CD14-positive monocyte (primary cell): ENCODE measurements at regions not wholly inside any gene's neighbourhood (a gene's known extent, or its start where the extent isn't known, plus 50 kb on each side); places are given as distances from the start of the nearest gene placed in this dataset.

ENCODE experiments used
- DNase-seq, 3 donors: peaks; one replicate each; pipeline ENCODE4 v3.0.0-alpha.2; 2011 to 2022
- H2AFZ ChIP-seq: 2 replicates; pipeline ENCODE4 v1.6.0; 2012; ENCODE audit warnings: mild to moderate bottlenecking, low read depth, low read length, inconsistent platforms; ENCODE audit not compliant: insufficient read depth, poor library complexity, severe bottlenecking
- H3K27ac ChIP-seq, 2 donors: 1 replicate in 1 of 2; 2 replicates in 1 of 2; pipeline ENCODE4 v1.5.1; 2012 to 2013; ENCODE audit warnings: low read length in 2 of 2, control low read depth in 1 of 2, inconsistent platforms in 1 of 2, low read depth in 1 of 2, mild to moderate bottlenecking in 1 of 2
- H3K27me3 ChIP-seq, 2 donors: one replicate each; pipeline versions ENCODE4 v1.6.0 to v1.6.1; 2011 to 2013; ENCODE audit warnings: low read length in 2 of 2; ENCODE audit not compliant: control insufficient read depth in 2 of 2, insufficient read depth in 2 of 2
- H3K36me3 ChIP-seq, 2 donors: replicated peaks in 1 of 2; 1 replicate in 1 of 2; 2 replicates in 1 of 2; pipeline versions ENCODE4 v1.5.1 to v1.6.1; 2012 to 2013; ENCODE audit warnings: low read length in 2 of 2, control low read depth in 1 of 2, inconsistent platforms in 1 of 2, mild to moderate bottlenecking in 1 of 2; ENCODE audit not compliant: insufficient read depth in 2 of 2, control insufficient read depth in 1 of 2
- H3K4me1 ChIP-seq, 2 donors: 1 replicate in 1 of 2; 2 replicates in 1 of 2; pipeline versions ENCODE4 v1.5.1 to v1.6.1; 2012 to 2013; ENCODE audit warnings: low read length in 2 of 2, control low read depth in 1 of 2, inconsistent platforms in 1 of 2, mild to moderate bottlenecking in 1 of 2, moderate library complexity in 1 of 2; ENCODE audit not compliant: insufficient read depth in 2 of 2, control insufficient read depth in 1 of 2
- H3K4me2 ChIP-seq: replicated peaks from 2 replicates; pipeline ENCODE3; 2012; ENCODE audit warnings: low read length, moderate library complexity, mild to moderate bottlenecking; ENCODE audit not compliant: poor library complexity, severe bottlenecking; ENCODE audit errors: extremely low read depth
- H3K4me3 ChIP-seq, 3 experiments: fragments of 200-600 bp in 1 of 3; sonication (generic) in 1 of 3; replicated peaks in 1 of 3; 1 replicate in 2 of 3; 2 replicates in 1 of 3; pipeline ENCODE4 v1.5.1; 2011 to 2013; ENCODE audit warnings: low read length in 3 of 3, mild to moderate bottlenecking in 3 of 3, control low read depth in 2 of 3, low read depth in 2 of 3, inconsistent platforms in 1 of 3, moderate library complexity in 1 of 3
- H3K79me2 ChIP-seq: 2 replicates; pipeline ENCODE4 v1.6.0; 2012; ENCODE audit warnings: mild to moderate bottlenecking, control low read depth, inconsistent platforms, low read length, moderate library complexity; ENCODE audit not compliant: insufficient read depth
- H3K9ac ChIP-seq: 2 replicates; pipeline ENCODE4 v1.6.0; 2017; ENCODE audit warnings: low read length, mild to moderate bottlenecking; ENCODE audit not compliant: insufficient read depth, poor library complexity, severe bottlenecking
- H3K9me3 ChIP-seq, 2 donors: replicated peaks in 1 of 2; 1 replicate in 1 of 2; 2 replicates in 1 of 2; pipeline versions ENCODE4 v1.5.1 to v1.6.1; 2012 to 2013; ENCODE audit warnings: low read length in 2 of 2, control low read depth in 1 of 2; ENCODE audit not compliant: control insufficient read depth in 1 of 2, insufficient read depth in 1 of 2
- H4K20me1 ChIP-seq: 2 replicates; pipeline ENCODE4 v1.6.0; 2012; ENCODE audit warnings: mild to moderate bottlenecking, low read length, control low read depth, moderate library complexity; ENCODE audit not compliant: insufficient read depth
- H3K27ac Mint-ChIP-seq, 7 donors: one replicate each; pipeline ENCODE4 v1.8.0; 2020; ENCODE audit warnings: mild to moderate bottlenecking in 7 of 7, mixed read lengths in 7 of 7, moderate library complexity in 6 of 7, inconsistent platforms in 2 of 7
- H3K27me3 Mint-ChIP-seq, 3 donors: one replicate each; pipeline ENCODE4 v1.8.0; 2021 to 2022; ENCODE audit warnings: low read depth in 3 of 3, mild to moderate bottlenecking in 3 of 3, mixed read lengths in 3 of 3, moderate library complexity in 3 of 3, inconsistent platforms in 1 of 3
- H3K36me3 Mint-ChIP-seq, 2 donors: one replicate each; pipeline ENCODE4 v1.8.0; 2020; ENCODE audit warnings: mixed read lengths in 2 of 2, inconsistent platforms in 1 of 2, mild to moderate bottlenecking in 1 of 2
- H3K4me1 Mint-ChIP-seq: one replicate; pipeline ENCODE4 v1.8.0; 2020; ENCODE audit warnings: mild to moderate bottlenecking, mixed read lengths
- H3K4me3 Mint-ChIP-seq, 2 donors: one replicate each; pipeline ENCODE4 v1.8.0; 2020; ENCODE audit warnings: mild to moderate bottlenecking in 2 of 2, mixed read lengths in 2 of 2, moderate library complexity in 1 of 2
- H3K9me3 Mint-ChIP-seq, 7 donors: one replicate each; pipeline ENCODE4 v1.8.0; 2020 to 2022; ENCODE audit warnings: mixed read lengths in 7 of 7, mild to moderate bottlenecking in 6 of 7, moderate library complexity in 6 of 7, inconsistent platforms in 2 of 7
- WGBS: methylation state at CpG from one replicate; pipeline ENCODE4 v1.1.5; 2013; ENCODE audit warnings: missing lambda C conversion rate; ENCODE audit not compliant: insufficient coverage; 5-methylcytosine and 5-hydroxymethylcytosine counted together
- intact Hi-C, 2 donors: fragments of 100-400 bp; cut with micrococcal nuclease; formaldehyde crosslinking; loops; one replicate each; pipeline versions ENCODE4 v1.15.0 to v1.15.1; 2023
- TF ChIP-seq, protein P1 (sequence below): fragments of 200-600 bp; IDR thresholded peaks from one replicate; pipeline ENCODE4 v1.8.0; 2022; ENCODE audit warnings: antibody characterized with exemption, mild to moderate bottlenecking

- intact Hi-C loops = no loop called here
- H3K27me3 Mint-ChIP-seq = peaks cover 0 to 5% (median 0%) of the 10 kb centered on the region in 3 donors
- H3K36me3 Mint-ChIP-seq = no peaks in the 10 kb centered on the region
- H3K4me1 Mint-ChIP-seq = peaks cover 3% of the 10 kb centered on the region
- Histone ChIP-seq H3K79me2 (no peaks in the 10 kb centered on the region), H3K27ac (no peak overlapping the region), H3K27me3 (no peaks in the 10 kb centered on the region), H3K36me3 (no peaks in the 10 kb centered on the region), H3K4me1 (no peaks in the 10 kb centered on the region), H3K9ac (no peak overlapping the region), H2AFZ (no peak overlapping the region), H3K9me3 (no peaks in the 10 kb centered on the region), H3K4me3 (no peak overlapping the region), H4K20me1 (no peaks in the 10 kb centered on the region), H3K4me2 (no peak overlapping the region)
- no peak overlapping the region for H3K4me3 Mint-ChIP-seq
- peaks cover 0 to 3% (median 0%) of the 10 kb centered on the region in 7 donors for H3K9me3 Mint-ChIP-seq
- no peak overlapping the region for H3K27ac Mint-ChIP-seq
- TF ChIP-seq, protein P1, sequence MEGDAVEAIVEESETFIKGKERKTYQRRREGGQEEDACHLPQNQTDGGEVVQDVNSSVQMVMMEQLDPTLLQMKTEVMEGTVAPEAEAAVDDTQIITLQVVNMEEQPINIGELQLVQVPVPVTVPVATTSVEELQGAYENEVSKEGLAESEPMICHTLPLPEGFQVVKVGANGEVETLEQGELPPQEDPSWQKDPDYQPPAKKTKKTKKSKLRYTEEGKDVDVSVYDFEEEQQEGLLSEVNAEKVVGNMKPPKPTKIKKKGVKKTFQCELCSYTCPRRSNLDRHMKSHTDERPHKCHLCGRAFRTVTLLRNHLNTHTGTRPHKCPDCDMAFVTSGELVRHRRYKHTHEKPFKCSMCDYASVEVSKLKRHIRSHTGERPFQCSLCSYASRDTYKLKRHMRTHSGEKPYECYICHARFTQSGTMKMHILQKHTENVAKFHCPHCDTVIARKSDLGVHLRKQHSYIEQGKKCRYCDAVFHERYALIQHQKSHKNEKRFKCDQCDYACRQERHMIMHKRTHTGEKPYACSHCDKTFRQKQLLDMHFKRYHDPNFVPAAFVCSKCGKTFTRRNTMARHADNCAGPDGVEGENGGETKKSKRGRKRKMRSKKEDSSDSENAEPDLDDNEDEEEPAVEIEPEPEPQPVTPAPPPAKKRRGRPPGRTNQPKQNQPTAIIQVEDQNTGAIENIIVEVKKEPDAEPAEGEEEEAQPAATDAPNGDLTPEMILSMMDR = no peak
- WGBS = 80% methylated on average over 1 of the region's 2 CpGs
- no peak for DNase-seq
Observed at GRCh38 chr11:95327273-95327948, 96.4 kb upstream of the SESN3 start.

GRCh38 chr11:95325777-95326258 is 94.8 kb upstream of the SESN3 start:
- Histone ChIP-seq H3K27me3 (no peaks in the 10 kb centered on the region), H3K36me3 (no peaks in the 10 kb centered on the region), H3K27ac (no peak overlapping the region), H3K9me3 (no peaks in the 10 kb centered on the region), H3K9ac (no peak overlapping the region), H3K79me2 (no peaks in the 10 kb centered on the region), H2AFZ (no peak overlapping the region), H3K4me1 (no peaks in the 10 kb centered on the region), H4K20me1 (no peaks in the 10 kb centered on the region), H3K4me2 (no peak overlapping the region), H3K4me3 (no peak overlapping the region)
- DNase-seq = no peak
- Mint-ChIP-seq H3K36me3 (no peaks in the 10 kb centered on the region), H3K4me3 (no peak overlapping the region), H3K4me1 (peaks cover 2% of the 10 kb centered on the region), H3K27ac (peak overlapping the region in 1 of 7 donors; percentile 24), H3K27me3 (peaks cover 0 to 5% (median 0%) of the 10 kb centered on the region in 3 donors), H3K9me3 (peaks cover 0 to 4% (median 0%) of the 10 kb centered on the region in 7 donors)
- TF ChIP-seq, protein P1 = no peak
- WGBS = 100% methylated on average over 1 of the region's 8 CpGs
- intact Hi-C loops = no loop called here
